Parathyroid adenoma (tissue), 2 donors: ENCODE measurements at regions not wholly inside any gene's neighbourhood (a gene's known extent, or its start where the extent isn't known, plus 50 kb on each side); places are given as distances from the start of the nearest gene placed in this dataset.

ENCODE experiments used
- H2AFZ ChIP-seq: fragments of 300-600 bp; sonication (generic); one replicate; pipeline ENCODE4 v1.7.0; 2017; ENCODE audit warnings: antibody characterized with exemption, mild to moderate bottlenecking
- H3K27ac ChIP-seq: fragments of 300-600 bp; sonication (generic); one replicate; pipeline ENCODE4 v1.7.0; 2017
- H3K27me3 ChIP-seq: fragments of 300-600 bp; sonication (generic); one replicate; pipeline ENCODE4 v1.7.0; 2017; ENCODE audit warnings: low read length; ENCODE audit not compliant: control insufficient read depth, insufficient read depth
- H3K36me3 ChIP-seq: fragments of 300-600 bp; sonication (generic); one replicate; pipeline ENCODE4 v1.7.0; 2017; ENCODE audit warnings: low read length; ENCODE audit not compliant: control insufficient read depth, insufficient read depth
- H3K4me1 ChIP-seq: fragments of 300-600 bp; sonication (generic); one replicate; pipeline ENCODE4 v1.7.0; 2017; ENCODE audit warnings: control low read depth
- H3K4me2 ChIP-seq: fragments of 300-600 bp; sonication (generic); one replicate; pipeline ENCODE4 v1.7.0; 2017; ENCODE audit warnings: low read length
- H3K4me3 ChIP-seq: fragments of 300-600 bp; sonication (generic); one replicate; pipeline ENCODE4 v1.7.0; 2017; ENCODE audit warnings: low read depth, low read length
- H3K79me2 ChIP-seq: fragments of 300-600 bp; sonication (generic); one replicate; pipeline ENCODE4 v1.7.0; 2017; ENCODE audit warnings: control low read depth
- H3K9ac ChIP-seq: fragments of 300-600 bp; sonication (generic); one replicate; pipeline ENCODE4 v1.7.0; 2017; ENCODE audit warnings: mild to moderate bottlenecking
- H3K9me3 ChIP-seq: fragments of 300-600 bp; sonication (generic); one replicate; pipeline ENCODE4 v1.7.0; 2017; ENCODE audit warnings: low read length; ENCODE audit not compliant: control insufficient read depth
- CTCF ChIP-seq: fragments of 300-600 bp; sonication (generic); IDR thresholded peaks from one replicate; pipeline ENCODE4 v1.7.0; 2017; ENCODE audit warnings: antibody characterized with exemption, mild to moderate bottlenecking
- donor health status: primary hyperparathyroidism.

GRCh38 chr2:125310657-125311364 lies 1285.7 kb downstream of the CNTNAP5 start:
- no peak overlapping the region for H2AFZ ChIP-seq
- H3K9me3 ChIP-seq = no peaks in the 10 kb centered on the region
- no peak for TF ChIP-seq CTCF
- no peak overlapping the region for H3K9ac ChIP-seq
- H3K27me3 ChIP-seq = no peaks in the 10 kb centered on the region
- H3K4me2 ChIP-seq = no peak overlapping the region
- no peak overlapping the region for H3K27ac ChIP-seq
- no peaks in the 10 kb centered on the region for H3K79me2 ChIP-seq
- no peaks in the 10 kb centered on the region for H3K4me1 ChIP-seq
- no peaks in the 10 kb centered on the region for H3K36me3 ChIP-seq
- H3K4me3 ChIP-seq = no peak overlapping the region

- TF ChIP-seq CTCF = no peak
- Histone ChIP-seq H3K9ac (no peak overlapping the region), H3K27ac (no peak overlapping the region), H3K27me3 (no peaks in the 10 kb centered on the region), H3K9me3 (no peaks in the 10 kb centered on the region), H3K36me3 (no peaks in the 10 kb centered on the region), H3K4me2 (no peak overlapping the region), H3K4me1 (no peaks in the 10 kb centered on the region), H3K79me2 (no peaks in the 10 kb centered on the region), H2AFZ (no peak overlapping the region), H3K4me3 (no peak overlapping the region)
Observed at GRCh38 chr2:125312342-125312741, 1287.3 kb downstream of the CNTNAP5 start.

- no peaks in the 10 kb centered on the region for H3K79me2 ChIP-seq
- H3K9me3 ChIP-seq = no peaks in the 10 kb centered on the region
- no peak overlapping the region for H2AFZ ChIP-seq
- H3K36me3 ChIP-seq = no peaks in the 10 kb centered on the region
- TF ChIP-seq CTCF = no peak
- H3K4me2 ChIP-seq = no peak overlapping the region
- no peak overlapping the region for H3K9ac ChIP-seq
- no peak overlapping the region for H3K27ac ChIP-seq
- H3K27me3 ChIP-seq = no peaks in the 10 kb centered on the region
- no peaks in the 10 kb centered on the region for H3K4me1 ChIP-seq
- H3K4me3 ChIP-seq = no peak overlapping the region
Observed at GRCh38 chr2:125313806-125314205, 1288.7 kb downstream of the CNTNAP5 start.

- H3K4me2 ChIP-seq = no peak overlapping the region
- no peaks in the 10 kb centered on the region for H3K4me1 ChIP-seq
- H3K36me3 ChIP-seq = no peaks in the 10 kb centered on the region
- TF ChIP-seq CTCF = no peak
- no peak overlapping the region for H3K27ac ChIP-seq
- H3K9ac ChIP-seq = no peak overlapping the region
- H2AFZ ChIP-seq = no peak overlapping the region
- no peak overlapping the region for H3K4me3 ChIP-seq
- no peaks in the 10 kb centered on the region for H3K79me2 ChIP-seq
- no peaks in the 10 kb centered on the region for H3K9me3 ChIP-seq
- no peaks in the 10 kb centered on the region for H3K27me3 ChIP-seq
Observed at GRCh38 chr2:125318740-125319139, 1293.7 kb downstream of the CNTNAP5 start.

GRCh38 chr2:125324273-125324672 lies 1299.2 kb downstream of the CNTNAP5 start:
- TF ChIP-seq CTCF = no peak
- no peak overlapping the region for H3K4me3 ChIP-seq

More at GRCh38 chr2:125324273-125324672, 1299.2 kb downstream of the CNTNAP5 start:
- H3K4me2 ChIP-seq = no peak overlapping the region
- H3K9me3 ChIP-seq = no peaks in the 10 kb centered on the region
- H3K27ac ChIP-seq = no peak overlapping the region
- H2AFZ ChIP-seq = no peak overlapping the region
- H3K36me3 ChIP-seq = no peaks in the 10 kb centered on the region
- H3K9ac ChIP-seq = no peak overlapping the region
- no peaks in the 10 kb centered on the region for H3K27me3 ChIP-seq
- H3K79me2 ChIP-seq = no peaks in the 10 kb centered on the region
- H3K4me1 ChIP-seq = no peaks in the 10 kb centered on the region
